ENCODE measurements at regions not wholly inside any gene's neighbourhood (a gene's known extent, or its start where the extent isn't known, plus 50 kb on each side); places are given as distances from the start of the nearest gene placed in this dataset.

- WGBS, 2 donors, result 44 to 53% methylated on average over 1 of the region's 1 CpG
- intact Hi-C loops (cut with DNase I; ENCODE audit: low total_unique reads), result no loop called here
- TF ChIP-seq POLR2A (IDR thresholded peaks at IDR 0.05) (no peak), CTCF (IDR thresholded peaks at IDR 0.05) (no peak)
- no peak for DNase-seq (ENCODE audit: low spot score in 2 of 2)
- no peak overlapping the region for H3K4me3 ChIP-seq (ENCODE audit: low read depth, poor library complexity, severe bottlenecking)
These were observed 78.3 kb upstream of the AOAH start for GRCh38 chr7:36802459-36803135.

GRCh38 chr7:36796850-36797536 is 72.7 kb upstream of the AOAH start:
- 76% methylated on average over 4 of the region's 4 CpGs for WGBS, 2 donors
- no peak for TF ChIP-seq POLR2A (IDR thresholded peaks at IDR 0.05)
- intact Hi-C loops (cut with DNase I; ENCODE audit: low total_unique reads), result no loop called here

GRCh38 chr7:36795451-36796021 is 71.2 kb upstream of the AOAH start:
- WGBS, 2 donors, result 65 to 67% methylated on average over 4 of the region's 4 CpGs
- no peak for DNase-seq (ENCODE audit: low spot score in 2 of 2)

More at GRCh38 chr7:36796850-36797536, 72.7 kb upstream of the AOAH start:
- no peak overlapping the region for H3K4me3 ChIP-seq (ENCODE audit: low read depth, poor library complexity, severe bottlenecking)
- DNase-seq (ENCODE audit: low spot score in 2 of 2), result no peak

GRCh38 chr7:36794689-36795088 is 70.4 kb upstream of the AOAH start:
- TF ChIP-seq POLR2A (IDR thresholded peaks at IDR 0.05), result no peak
- WGBS, 2 donors, result 59 to 76% methylated on average over 3 of the region's 3 CpGs
- intact Hi-C loops (cut with DNase I; ENCODE audit: low total_unique reads), result no loop called here
- no peak for DNase-seq (ENCODE audit: low spot score in 2 of 2)
- H3K4me3 ChIP-seq (ENCODE audit: low read depth, poor library complexity, severe bottlenecking), result no peak overlapping the region

More at GRCh38 chr7:36795451-36796021, 71.2 kb upstream of the AOAH start:
- intact Hi-C loops (cut with DNase I; ENCODE audit: low total_unique reads), result no loop called here
- H3K4me3 ChIP-seq (ENCODE audit: low read depth, poor library complexity, severe bottlenecking), result no peak overlapping the region
- TF ChIP-seq POLR2A (IDR thresholded peaks at IDR 0.05) (no peak), CTCF (IDR thresholded peaks at IDR 0.05) (no peak)

GRCh38 chr7:36792421-36792820 is 68.1 kb upstream of the AOAH start:
- 82 to 86% methylated on average over 5 of the region's 5 CpGs for WGBS, 2 donors
- intact Hi-C loops (cut with DNase I; ENCODE audit: low total_unique reads), result no loop called here
- TF ChIP-seq POLR2A (IDR thresholded peaks at IDR 0.05) (no peak), CTCF (IDR thresholded peaks at IDR 0.05) (no peak)
- H3K4me3 ChIP-seq (ENCODE audit: low read depth, poor library complexity, severe bottlenecking), result no peak overlapping the region
- no peak for DNase-seq (ENCODE audit: low spot score in 2 of 2)

GRCh38 chr7:36790311-36790787 is 66.1 kb upstream of the AOAH start:
- WGBS, 2 donors, result 82% methylated on average over 10 of the region's 10 CpGs
- no peak overlapping the region for H3K4me3 ChIP-seq (ENCODE audit: low read depth, poor library complexity, severe bottlenecking)
- no peak for DNase-seq (ENCODE audit: low spot score in 2 of 2)
- TF ChIP-seq CTCF (IDR thresholded peaks at IDR 0.05) (no peak), POLR2A (IDR thresholded peaks at IDR 0.05) (no peak)
- intact Hi-C loops (cut with DNase I; ENCODE audit: low total_unique reads), result no loop called here

All from lower leg skin (tissue), 4 donors.